ENCODE measurements at regions not wholly inside any gene's neighbourhood (a gene's known extent, or its start where the extent isn't known, plus 50 kb on each side); places are given as distances from the start of the nearest gene placed in this dataset.

GRCh38 chr4:141570290-141570689 lies 66.1 kb upstream of the IL15 start:
- no peak overlapping the region for H3K4me3 ChIP-seq (ENCODE audit: low read depth, low read length)
- H3K36me3 ChIP-seq (ENCODE audit: control insufficient read depth, insufficient read depth, low read length), result no peaks in the 10 kb centered on the region
- no peak for FAIRE-seq
- no peak for TF ChIP-seq CTCF (IDR thresholded peaks at IDR 0.05; ENCODE audit: insufficient read depth, low read length, severe bottlenecking)
- DNase-seq (ENCODE audit: low read depth), result no peak
- H3K27me3 ChIP-seq (ENCODE audit: control insufficient read depth, insufficient read depth, low read length), result no peaks in the 10 kb centered on the region

- no peak for TF ChIP-seq CTCF (IDR thresholded peaks at IDR 0.05; ENCODE audit: insufficient read depth, low read length, severe bottlenecking)
- no peak overlapping the region for H3K4me3 ChIP-seq (ENCODE audit: low read depth, low read length)
- peak; percentile 15 for DNase-seq (ENCODE audit: low read depth)
- H3K27me3 ChIP-seq (ENCODE audit: control insufficient read depth, insufficient read depth, low read length), result no peaks in the 10 kb centered on the region
- no peak for FAIRE-seq
- no peaks in the 10 kb centered on the region for H3K36me3 ChIP-seq (ENCODE audit: control insufficient read depth, insufficient read depth, low read length)
These were observed 65.0 kb upstream of the IL15 start for GRCh38 chr4:141571362-141571761.

GRCh38 chr4:141571793-141572192 lies 64.6 kb upstream of the IL15 start:
- H3K4me3 ChIP-seq (ENCODE audit: low read depth, low read length), result no peak overlapping the region
- no peaks in the 10 kb centered on the region for H3K27me3 ChIP-seq (ENCODE audit: control insufficient read depth, insufficient read depth, low read length)
- TF ChIP-seq CTCF (IDR thresholded peaks at IDR 0.05; ENCODE audit: insufficient read depth, low read length, severe bottlenecking), result no peak
- no peaks in the 10 kb centered on the region for H3K36me3 ChIP-seq (ENCODE audit: control insufficient read depth, insufficient read depth, low read length)
- no peak for DNase-seq (ENCODE audit: low read depth)
- no peak for FAIRE-seq

- no peak overlapping the region for H3K4me3 ChIP-seq (ENCODE audit: low read depth, low read length)
- DNase-seq (ENCODE audit: low read depth) (no peak), FAIRE-seq (no peak)
- TF ChIP-seq CTCF (IDR thresholded peaks at IDR 0.05; ENCODE audit: insufficient read depth, low read length, severe bottlenecking), result no peak
- no peaks in the 10 kb centered on the region for H3K36me3 ChIP-seq (ENCODE audit: control insufficient read depth, insufficient read depth, low read length)
- no peaks in the 10 kb centered on the region for H3K27me3 ChIP-seq (ENCODE audit: control insufficient read depth, insufficient read depth, low read length)
These were observed 62.7 kb upstream of the IL15 start for GRCh38 chr4:141573678-141574077.

- TF ChIP-seq CTCF (IDR thresholded peaks at IDR 0.05; ENCODE audit: insufficient read depth, low read length, severe bottlenecking), result no peak
- FAIRE-seq (no peak), DNase-seq (ENCODE audit: low read depth) (no peak)
- Histone ChIP-seq H3K4me3 (ENCODE audit: low read depth, low read length) (no peak overlapping the region), H3K36me3 (ENCODE audit: control insufficient read depth, insufficient read depth, low read length) (no peaks in the 10 kb centered on the region), H3K27me3 (ENCODE audit: control insufficient read depth, insufficient read depth, low read length) (no peaks in the 10 kb centered on the region)
These were observed 60.5 kb upstream of the IL15 start for GRCh38 chr4:141575884-141576283.

GRCh38 chr4:141576585-141577110 lies 59.7 kb upstream of the IL15 start:
- no peaks in the 10 kb centered on the region for H3K36me3 ChIP-seq (ENCODE audit: control insufficient read depth, insufficient read depth, low read length)
- FAIRE-seq (no peak), DNase-seq (ENCODE audit: low read depth) (no peak)
- H3K4me3 ChIP-seq (ENCODE audit: low read depth, low read length), result no peak overlapping the region
- TF ChIP-seq CTCF (IDR thresholded peaks at IDR 0.05; ENCODE audit: insufficient read depth, low read length, severe bottlenecking), result no peak
- H3K27me3 ChIP-seq (ENCODE audit: control insufficient read depth, insufficient read depth, low read length), result no peaks in the 10 kb centered on the region
